Right renal pelvis (tissue), 4 donors: ENCODE measurements at regions not wholly inside any gene's neighbourhood (a gene's known extent, or its start where the extent isn't known, plus 50 kb on each side); places are given as distances from the start of the nearest gene placed in this dataset.

ENCODE experiments used
- DNase-seq, 4 donors: peaks; one replicate each; pipeline ENCODE4 v3.0.0-alpha.2; 2013; ENCODE audit warnings: low read depth in 4 of 4, low spot score in 3 of 4, missing footprints in 1 of 4

- no peak for DNase-seq
These were observed 681.9 kb upstream of the CCDC179 start for GRCh38 chr11:23542189-23542588.

- DNase-seq, result no peak
These were observed 682.5 kb upstream of the CCDC179 start for GRCh38 chr11:23542816-23543215.

- DNase-seq, result no peak
These were observed 683.5 kb upstream of the CCDC179 start for GRCh38 chr11:23543651-23544222.

- DNase-seq, result no peak
These were observed 691.4 kb upstream of the CCDC179 start for GRCh38 chr11:23551706-23552105.

GRCh38 chr11:23554002-23554401, 693.7 kb upstream of the CCDC179 start:
- DNase-seq, result no peak

GRCh38 chr11:23555085-23555484, 694.8 kb upstream of the CCDC179 start:
- no peak for DNase-seq

- no peak for DNase-seq
These were observed 696.0 kb upstream of the CCDC179 start for GRCh38 chr11:23556163-23556750.

GRCh38 chr11:23563591-23563990, 703.3 kb upstream of the CCDC179 start:
- DNase-seq, result no peak

- no peak for DNase-seq
These were observed 704.1 kb upstream of the CCDC179 start for GRCh38 chr11:23564370-23564769.

- DNase-seq, result no peak
These were observed 708.9 kb upstream of the CCDC179 start for GRCh38 chr11:23569134-23569533.

GRCh38 chr11:23569547-23569946, 709.3 kb upstream of the CCDC179 start:
- DNase-seq, result no peak

GRCh38 chr11:23570828-23571227, 710.6 kb upstream of the CCDC179 start:
- no peak for DNase-seq

- no peak for DNase-seq
These were observed 713.2 kb upstream of the CCDC179 start for GRCh38 chr11:23573429-23573828.

GRCh38 chr11:23574149-23574548, 713.9 kb upstream of the CCDC179 start:
- DNase-seq, result no peak

- DNase-seq, result no peak
These were observed 717.0 kb upstream of the CCDC179 start for GRCh38 chr11:23577296-23577695.

GRCh38 chr11:23585416-23586104, 725.3 kb upstream of the CCDC179 start:
- DNase-seq, result no peak

- DNase-seq, result no peak
These were observed 725.9 kb upstream of the CCDC179 start for GRCh38 chr11:23586173-23586572.

- DNase-seq, result no peak
These were observed 730.5 kb upstream of the CCDC179 start for GRCh38 chr11:23590596-23591308.

GRCh38 chr11:23594755-23595154, 734.5 kb upstream of the CCDC179 start:
- no peak for DNase-seq

GRCh38 chr11:23604966-23605365, 744.7 kb upstream of the CCDC179 start:
- DNase-seq, result no peak

- no peak for DNase-seq
These were observed 745.9 kb upstream of the CCDC179 start for GRCh38 chr11:23606191-23606590.

- DNase-seq, result no peak
These were observed 751.5 kb upstream of the CCDC179 start for GRCh38 chr11:23611726-23612125.
